ENCODE measurements at regions not wholly inside any gene's neighbourhood (a gene's known extent, or its start where the extent isn't known, plus 50 kb on each side); places are given as distances from the start of the nearest gene placed in this dataset.

GRCh38 chr6:127013865-127014264, 104.6 kb upstream of the RSPO3 start:
- no peak for FAIRE-seq
- no peak overlapping the region for H3K9ac ChIP-seq (ENCODE audit: control insufficient read depth, insufficient read depth, low read length)
- BruUV-seq (replicated peaks) = no TSS peak
- intact Hi-C loops (cut with micrococcal nuclease; ENCODE audit: unreplicated experiment) (no loop called here), in situ Hi-C loops (cut with MboI) (no loop called here)
- no peaks in the 10 kb centered on the region for H3K9me3 ChIP-seq (replicated peaks; ENCODE audit: control insufficient read depth, insufficient read depth, low read length)
- no peak overlapping the region for H2AFZ ChIP-seq (ENCODE audit: control insufficient read depth, low read depth, low read length)
- no peak overlapping the region for H3K4me3 ChIP-seq
- no peaks in the 10 kb centered on the region for H4K20me1 ChIP-seq (ENCODE audit: control insufficient read depth, insufficient read depth)
- RAD21 ChIA-PET (ENCODE audit: unreplicated experiment) = no interaction called here
- DNase-seq (ENCODE audit: low read depth, low spot score) = no peak
- no peaks in the 10 kb centered on the region for H3K36me3 ChIP-seq (ENCODE audit: control insufficient read depth in 2 of 2, insufficient read depth in 2 of 2, low read length in 1 of 2)
- SMC1A ChIA-PET (ENCODE audit: uncharacterized antibody, unreplicated experiment) = no interaction called here
- H3K79me2 ChIP-seq (ENCODE audit: control insufficient read depth, insufficient read depth, low read length) = no peaks in the 10 kb centered on the region
- CTCF ChIA-PET = no interaction called here
- no peak for ATAC-seq
- H3K27me3 ChIP-seq (replicated peaks in 1 of 2; ENCODE audit: control insufficient read depth in 2 of 2, insufficient read depth in 2 of 2, low read length in 1 of 2) = no peaks in the 10 kb centered on the region
- 24% methylated on average over 3 of the region's 3 CpGs for WGBS (ENCODE audit: insufficient coverage, insufficient replicate concordance, low lambda C conversion rate, missing lambda C conversion rate)
- no peaks in the 10 kb centered on the region for H3K4me1 ChIP-seq (ENCODE audit: control insufficient read depth, insufficient read depth, low read length)
- POLR2A ChIA-PET = no interaction called here
- H3K27ac ChIP-seq (ENCODE audit: control insufficient read depth, insufficient read depth) = no peak overlapping the region
- TF ChIP-seq NFXL1 (IDR thresholded peaks at IDR 0.05; ENCODE audit: borderline replicate concordance) (no peak), SMC3 (IDR thresholded peaks at IDR 0.05; ENCODE audit: borderline replicate concordance, low read length) (no peak), EZH2 (IDR thresholded peaks at IDR 0.05; ENCODE audit: borderline replicate concordance, control insufficient read depth, low read depth, low read length) (no peak), NFYB (IDR thresholded peaks at IDR 0.05; ENCODE audit: insufficient read depth, low read depth, low read length) (no peak)
- H3K4me2 ChIP-seq (ENCODE audit: control insufficient read depth, insufficient read depth) = no peak overlapping the region

GRCh38 chr6:127015858-127016257, 102.6 kb upstream of the RSPO3 start:
- H3K9me3 ChIP-seq (replicated peaks; ENCODE audit: control insufficient read depth, insufficient read depth, low read length) = no peaks in the 10 kb centered on the region
- SMC1A ChIA-PET (ENCODE audit: uncharacterized antibody, unreplicated experiment) = no interaction called here
- no peak overlapping the region for H2AFZ ChIP-seq (ENCODE audit: control insufficient read depth, low read depth, low read length)
- intact Hi-C loops (cut with micrococcal nuclease; ENCODE audit: unreplicated experiment) (no loop called here), in situ Hi-C loops (cut with MboI) (no loop called here)
- DNase-seq (ENCODE audit: low read depth, low spot score) (no peak), ATAC-seq (no peak), FAIRE-seq (no peak)
- no peaks in the 10 kb centered on the region for H4K20me1 ChIP-seq (ENCODE audit: control insufficient read depth, insufficient read depth)
- no peaks in the 10 kb centered on the region for H3K36me3 ChIP-seq (ENCODE audit: control insufficient read depth in 2 of 2, insufficient read depth in 2 of 2, low read length in 1 of 2)
- H3K4me1 ChIP-seq (ENCODE audit: control insufficient read depth, insufficient read depth, low read length) = no peaks in the 10 kb centered on the region
- H3K9ac ChIP-seq (ENCODE audit: control insufficient read depth, insufficient read depth, low read length) = no peak overlapping the region
- POLR2A ChIA-PET = no interaction called here
- H3K4me3 ChIP-seq = no peak overlapping the region
- RAD21 ChIA-PET (ENCODE audit: unreplicated experiment) = no interaction called here
- H3K27me3 ChIP-seq (replicated peaks in 1 of 2; ENCODE audit: control insufficient read depth in 2 of 2, insufficient read depth in 2 of 2, low read length in 1 of 2) = no peaks in the 10 kb centered on the region
- CTCF ChIA-PET = interaction anchor here (0.6 kb wide), 1 partner anchor 1355 kb away, joined by 3 read pairs; no protein-coding TSS in a partner anchor
- no peaks in the 10 kb centered on the region for H3K79me2 ChIP-seq (ENCODE audit: control insufficient read depth, insufficient read depth, low read length)
- no TSS peak for BruUV-seq (replicated peaks)
- H3K27ac ChIP-seq (ENCODE audit: control insufficient read depth, insufficient read depth) = no peak overlapping the region
- no peak overlapping the region for H3K4me2 ChIP-seq (ENCODE audit: control insufficient read depth, insufficient read depth)
- no peak for TF ChIP-seq POLR2AphosphoS2 (IDR thresholded peaks at IDR 0.05; ENCODE audit: low read depth, low read length)
- no peak for TF ChIP-seq ZNF687 (IDR thresholded peaks at IDR 0.05)
- no peak for TF ChIP-seq CREM (IDR thresholded peaks at IDR 0.05; ENCODE audit: low read depth)
- TF ChIP-seq MYC (IDR thresholded peaks at IDR 0.05; ENCODE audit: insufficient read depth, insufficient read length, insufficient replicate concordance, low read length, severe bottlenecking) = no peak
- no peak for TF ChIP-seq GABPA (IDR thresholded peaks at IDR 0.05; ENCODE audit: low read depth)

Data from GM12878 (cell line).